Gastroesophageal sphincter (tissue), 4 donors: ENCODE measurements at regions not wholly inside any gene's neighbourhood (a gene's known extent, or its start where the extent isn't known, plus 50 kb on each side); places are given as distances from the start of the nearest gene placed in this dataset.

Source experiments
- ATAC-seq: fragments of 150-250 bp; one replicate; pipeline ENCODE4 v1.9.1; 2016; ENCODE audit warnings: mild to moderate bottlenecking, moderate library complexity
- H3K27ac ChIP-seq, 4 donors: fragments of 200-600 bp; sonication (generic) in 3 of 4; 1 replicate in 3 of 4; 2 replicates in 1 of 4; pipeline ENCODE4 v1.5.1; 2016 to 2019
- H3K27me3 ChIP-seq: fragments of 200-600 bp; sonication (generic); one replicate; pipeline ENCODE4 v1.5.1; 2019
- H3K36me3 ChIP-seq, 2 donors: fragments of 200-600 bp; sonication (generic); one replicate each; pipeline ENCODE4 v1.5.1; 2019; ENCODE audit warnings: control low read depth in 1 of 2
- H3K4me1 ChIP-seq, 3 donors: fragments of 200-600 bp; sonication (generic); 1 replicate in 2 of 3; 2 replicates in 1 of 3; pipeline ENCODE4 v1.5.1; 2016 to 2019; ENCODE audit warnings: control low read depth in 2 of 3
- H3K4me3 ChIP-seq, 2 donors: fragments of 200-600 bp; sonication (generic); one replicate each; pipeline ENCODE4 v1.5.1; 2019; ENCODE audit warnings: mild to moderate bottlenecking in 1 of 2, moderate library complexity in 1 of 2
- H3K9me3 ChIP-seq, 3 donors: fragments of 200-600 bp; sonication (generic); one replicate each; pipeline ENCODE4 v1.5.1; 2017 to 2019; ENCODE audit warnings: control low read depth in 2 of 3
- EP300 ChIP-seq: sonication (generic); formaldehyde crosslinking; IDR thresholded peaks from one replicate; pipeline ENCODE4 v1.6.1; 2017; ENCODE audit warnings: antibody characterized with exemption, mild to moderate bottlenecking
- POLR2A ChIP-seq, 2 donors: fragments of 450-650 bp; IDR thresholded peaks; one replicate each; pipeline ENCODE4 v1.6.1; 2017; ENCODE audit warnings: antibody characterized with exemption in 2 of 2, mild to moderate bottlenecking in 2 of 2, moderate library complexity in 1 of 2
- POLR2AphosphoS5 ChIP-seq: sonication (generic); formaldehyde crosslinking; IDR thresholded peaks from one replicate; pipeline ENCODE4 v1.6.1; 2017; ENCODE audit warnings: antibody characterized with exemption
- WGBS, 2 donors: methylation state at CpG; one replicate each; pipeline ENCODE4 v1.1.5; 2018; ENCODE audit warnings: low coverage in 1 of 2; 5-methylcytosine and 5-hydroxymethylcytosine counted together
- TF ChIP-seq, protein P1 (sequence below), 4 experiments: fragments of 200-600 bp in 2 of 4; fragments of 450-650 bp in 2 of 4; sonication (generic) in 1 of 4; IDR thresholded peaks; one replicate each; pipeline ENCODE4 v1.5.1; 2017 to 2019; ENCODE audit warnings: antibody characterized with exemption in 4 of 4, mild to moderate bottlenecking in 2 of 4, moderate library complexity in 2 of 4

DNA sequence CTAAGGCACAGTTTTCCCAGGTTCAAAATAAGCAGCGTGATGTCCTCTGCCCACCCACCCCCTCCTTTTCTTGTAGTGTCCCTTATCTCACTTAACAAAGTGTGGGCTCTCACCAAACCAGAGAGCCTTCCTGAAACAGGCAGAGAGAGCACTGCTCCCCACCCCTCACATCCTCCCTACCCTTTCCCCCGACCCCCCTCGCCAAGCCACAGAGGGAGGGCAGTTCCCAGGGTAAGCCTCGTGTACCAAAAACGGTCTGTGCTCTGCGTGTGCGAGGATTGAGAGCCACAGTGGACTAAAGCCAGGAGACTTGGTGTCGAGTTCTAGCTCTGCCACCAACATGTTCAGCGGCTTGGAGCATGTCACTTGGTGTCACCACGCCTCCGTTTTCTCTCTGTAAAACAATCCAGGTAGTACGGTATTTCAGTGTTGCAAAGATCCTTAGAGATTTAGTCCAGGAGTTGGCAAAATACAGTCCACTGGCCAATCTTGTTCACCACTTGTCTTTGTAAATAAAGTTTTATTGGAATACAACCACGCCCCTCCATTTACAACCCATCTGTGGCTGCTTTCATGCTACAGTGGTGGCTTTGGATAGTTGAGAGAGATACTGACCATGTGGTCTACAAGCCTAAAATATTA, 249.9 kb downstream of the OPA1 start:
- Histone ChIP-seq H3K27ac (no peak overlapping the region), H3K4me1 (no peaks in the 10 kb centered on the region), H3K36me3 (no peaks in the 10 kb centered on the region), H3K4me3 (no peak overlapping the region), H3K27me3 (no peaks in the 10 kb centered on the region), H3K9me3 (no peaks in the 10 kb centered on the region)
- no peak for ATAC-seq
- TF ChIP-seq POLR2AphosphoS5 (no peak), EP300 (no peak), POLR2A (IDR thresholded peaks at IDR 0.05) (no peak)
- TF ChIP-seq, protein P1, sequence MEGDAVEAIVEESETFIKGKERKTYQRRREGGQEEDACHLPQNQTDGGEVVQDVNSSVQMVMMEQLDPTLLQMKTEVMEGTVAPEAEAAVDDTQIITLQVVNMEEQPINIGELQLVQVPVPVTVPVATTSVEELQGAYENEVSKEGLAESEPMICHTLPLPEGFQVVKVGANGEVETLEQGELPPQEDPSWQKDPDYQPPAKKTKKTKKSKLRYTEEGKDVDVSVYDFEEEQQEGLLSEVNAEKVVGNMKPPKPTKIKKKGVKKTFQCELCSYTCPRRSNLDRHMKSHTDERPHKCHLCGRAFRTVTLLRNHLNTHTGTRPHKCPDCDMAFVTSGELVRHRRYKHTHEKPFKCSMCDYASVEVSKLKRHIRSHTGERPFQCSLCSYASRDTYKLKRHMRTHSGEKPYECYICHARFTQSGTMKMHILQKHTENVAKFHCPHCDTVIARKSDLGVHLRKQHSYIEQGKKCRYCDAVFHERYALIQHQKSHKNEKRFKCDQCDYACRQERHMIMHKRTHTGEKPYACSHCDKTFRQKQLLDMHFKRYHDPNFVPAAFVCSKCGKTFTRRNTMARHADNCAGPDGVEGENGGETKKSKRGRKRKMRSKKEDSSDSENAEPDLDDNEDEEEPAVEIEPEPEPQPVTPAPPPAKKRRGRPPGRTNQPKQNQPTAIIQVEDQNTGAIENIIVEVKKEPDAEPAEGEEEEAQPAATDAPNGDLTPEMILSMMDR (IDR thresholded peaks at IDR 0.05): no peak
- WGBS, 2 donors: 94 to 96% methylated on average over 5 to 9 of the region's 13 CpGs

DNA sequence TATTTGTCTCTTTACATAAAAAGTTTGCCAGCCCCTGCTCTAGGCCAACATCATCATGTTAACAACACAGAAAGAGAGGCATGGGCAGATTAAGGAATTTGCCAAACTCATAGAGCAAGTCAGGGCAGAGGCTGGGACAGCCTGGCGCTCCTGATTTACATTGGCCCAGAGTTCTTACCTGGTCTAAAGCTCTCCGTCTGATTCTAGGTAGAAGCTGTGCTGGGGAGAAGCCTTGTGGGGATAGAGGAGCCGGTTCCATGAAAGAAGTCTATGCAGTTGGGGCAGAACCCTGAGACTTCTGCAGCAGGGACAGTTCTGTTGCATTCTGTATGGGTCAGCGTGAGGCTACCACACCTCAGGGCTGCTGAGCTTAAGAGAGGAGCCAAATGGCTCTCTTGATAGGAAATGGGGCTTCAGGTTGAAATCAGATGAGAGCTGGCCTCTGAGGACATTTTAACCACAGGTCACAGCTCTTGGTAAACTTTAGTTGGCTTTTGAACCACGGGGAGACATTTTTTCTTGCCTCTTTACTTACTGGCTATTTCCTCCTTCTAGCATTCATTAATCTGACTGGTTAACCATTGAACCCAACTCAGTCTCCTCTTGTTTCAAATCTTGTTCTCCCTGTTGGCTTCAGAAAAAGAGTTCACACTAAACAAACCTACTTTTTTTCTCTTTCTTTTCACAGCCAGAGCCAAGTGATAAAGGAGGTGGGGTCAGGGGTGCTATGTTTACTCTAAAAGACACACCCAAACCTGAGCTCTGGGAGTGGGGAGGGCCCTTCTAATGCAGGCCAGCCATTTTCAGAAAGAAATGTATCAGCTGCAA, 250.7 kb downstream of the OPA1 start:
- WGBS, 2 donors: 36 to 89% methylated on average over 1 to 5 of the region's 5 CpGs
- H3K27ac ChIP-seq: no peak overlapping the region
- no peaks in the 10 kb centered on the region for H3K4me1 ChIP-seq
- H3K36me3 ChIP-seq: no peaks in the 10 kb centered on the region
- no peaks in the 10 kb centered on the region for H3K9me3 ChIP-seq
- no peak for ATAC-seq
- no peak overlapping the region for H3K4me3 ChIP-seq
- no peaks in the 10 kb centered on the region for H3K27me3 ChIP-seq
- TF ChIP-seq POLR2AphosphoS5 (no peak), POLR2A (IDR thresholded peaks at IDR 0.05) (no peak), EP300 (no peak)
- TF ChIP-seq, protein P1 (IDR thresholded peaks at IDR 0.05): no peak

DNA sequence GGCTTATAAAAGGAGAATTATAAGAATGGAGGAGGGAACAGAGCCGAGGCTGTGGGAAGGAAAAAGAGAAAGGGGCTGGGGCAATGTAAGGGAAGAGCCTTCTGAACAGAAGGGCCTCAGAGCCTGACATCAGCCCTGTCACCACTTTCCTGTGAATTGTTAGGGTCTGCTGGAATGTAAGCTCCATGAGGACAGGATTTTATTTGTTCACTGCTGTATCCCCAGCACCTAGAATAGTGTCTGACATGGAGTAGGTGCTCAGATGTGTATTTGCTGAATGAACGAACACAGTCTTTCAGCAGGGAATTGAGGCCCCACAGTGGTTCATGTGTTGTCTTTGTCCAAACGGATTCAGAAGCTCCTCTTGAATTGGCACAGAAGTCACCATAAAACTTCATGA, 251.5 kb downstream of the OPA1 start:
- no peak for ATAC-seq
- TF ChIP-seq EP300 (no peak), POLR2AphosphoS5 (no peak), POLR2A (IDR thresholded peaks at IDR 0.05) (no peak)
- TF ChIP-seq, protein P1 (IDR thresholded peaks at IDR 0.05): no peak
- Histone ChIP-seq H3K36me3 (no peaks in the 10 kb centered on the region), H3K27me3 (no peaks in the 10 kb centered on the region), H3K27ac (no peak overlapping the region), H3K4me3 (no peak overlapping the region), H3K4me1 (no peaks in the 10 kb centered on the region), H3K9me3 (no peaks in the 10 kb centered on the region)
- 71 to 82% methylated on average over 2 to 3 of the region's 3 CpGs for WGBS, 2 donors

DNA sequence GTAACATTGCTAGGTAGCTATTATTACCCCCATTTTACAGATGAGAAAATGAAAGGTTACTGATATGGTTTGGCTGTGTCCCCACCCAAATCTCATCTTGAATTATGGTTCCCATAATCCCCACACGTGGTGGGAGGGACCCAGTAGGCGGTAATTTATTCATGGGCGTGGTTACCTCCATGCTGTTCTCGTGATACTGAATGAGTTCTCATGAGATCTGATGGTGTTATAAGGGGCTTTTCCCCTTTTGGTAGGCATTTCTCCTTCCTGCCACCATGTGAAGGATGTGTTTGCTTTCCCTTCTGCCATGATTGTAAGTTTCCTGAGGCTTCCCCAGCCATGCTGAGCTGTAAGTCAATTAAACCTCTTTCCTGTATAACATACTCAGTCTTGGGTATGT, 252.1 kb downstream of the OPA1 start:
- H3K36me3 ChIP-seq: no peaks in the 10 kb centered on the region
- no peak overlapping the region for H3K27ac ChIP-seq
- WGBS, 2 donors: 79 to 94% methylated on average over 4 of the region's 4 CpGs
- H3K9me3 ChIP-seq: no peaks in the 10 kb centered on the region
- no peak overlapping the region for H3K4me3 ChIP-seq
- H3K4me1 ChIP-seq: no peaks in the 10 kb centered on the region
- no peaks in the 10 kb centered on the region for H3K27me3 ChIP-seq
- no peak for ATAC-seq
- TF ChIP-seq, protein P1 (IDR thresholded peaks at IDR 0.05): no peak
- TF ChIP-seq POLR2AphosphoS5 (no peak), POLR2A (IDR thresholded peaks at IDR 0.05) (no peak), EP300 (no peak)

DNA sequence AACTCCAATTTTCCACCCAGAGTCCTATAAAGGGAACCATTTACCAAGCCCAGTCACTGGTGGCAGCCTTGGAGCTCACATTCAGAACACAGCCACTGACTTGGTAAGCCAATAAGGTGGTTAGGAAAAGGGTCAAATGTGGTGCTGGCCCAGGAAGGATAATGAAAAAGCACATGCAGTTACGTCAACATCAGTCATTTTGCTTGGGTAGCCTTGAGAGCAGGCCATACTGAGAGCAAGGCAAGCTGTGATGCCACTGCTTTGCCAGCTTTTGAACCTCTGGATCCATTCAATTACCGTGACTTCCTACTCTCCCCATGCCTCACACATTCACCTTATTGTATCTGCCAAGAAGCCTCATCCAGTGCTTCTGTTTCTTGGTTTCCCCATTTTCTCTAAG, 253.6 kb downstream of the OPA1 start:
- H3K36me3 ChIP-seq: no peaks in the 10 kb centered on the region
- H3K27me3 ChIP-seq: no peaks in the 10 kb centered on the region
- no peak for ATAC-seq
- 81 to 94% methylated on average over 2 of the region's 2 CpGs for WGBS, 2 donors
- H3K4me1 ChIP-seq: peaks cover 0 to 2% (median 0%) of the 10 kb centered on the region in 3 donors
- H3K4me3 ChIP-seq: no peak overlapping the region
- no peak for TF ChIP-seq EP300
- TF ChIP-seq, protein P1 (IDR thresholded peaks at IDR 0.05): no peak
- no peak for TF ChIP-seq POLR2AphosphoS5
- no peak for TF ChIP-seq POLR2A (IDR thresholded peaks at IDR 0.05)
- H3K27ac ChIP-seq: no peak overlapping the region
- H3K9me3 ChIP-seq: no peaks in the 10 kb centered on the region
